Astrocyte (in vitro differentiated cells and primary cell): ENCODE measurements at regions not wholly inside any gene's neighbourhood (a gene's known extent, or its start where the extent isn't known, plus 50 kb on each side); places are given as distances from the start of the nearest gene placed in this dataset.

ENCODE experiments used
- DNase-seq: peaks from one replicate; pipeline ENCODE4 v3.0.0-alpha.2; 2010; ENCODE audit warnings: low read depth
- FAIRE-seq: peaks from 2 replicates; lab custom pipeline; 2011; peaks lifted over from hg19 to GRCh38; lab: Jason Lieb, UNC
- H2AFZ ChIP-seq: 2 replicates; pipeline ENCODE4 v1.6.0; 2012; ENCODE audit warnings: low read depth, low read length, inconsistent platforms
- H3K27ac ChIP-seq: 2 replicates; pipeline ENCODE4 v1.5.1; 2011; ENCODE audit warnings: low read depth, low read length, inconsistent platforms
- H3K27me3 ChIP-seq: 2 replicates; pipeline ENCODE4 v1.6.0; 2011; ENCODE audit warnings: low read length, inconsistent platforms; ENCODE audit not compliant: insufficient read depth
- H3K36me3 ChIP-seq: 2 replicates; pipeline ENCODE4 v1.5.1; 2011; ENCODE audit warnings: low read length, inconsistent platforms; ENCODE audit not compliant: insufficient read depth
- H3K4me1 ChIP-seq: 2 replicates; pipeline ENCODE4 v1.5.1; 2011; ENCODE audit warnings: low read length, inconsistent platforms; ENCODE audit not compliant: insufficient read depth
- H3K4me2 ChIP-seq: 2 replicates; pipeline ENCODE4 v1.6.0; 2012; ENCODE audit warnings: low read length, inconsistent platforms
- H3K4me3 ChIP-seq: 2 replicates; pipeline ENCODE4 v1.5.1; 2011; ENCODE audit warnings: low read depth, mild to moderate bottlenecking, low read length, inconsistent platforms; ENCODE audit not compliant: insufficient read depth
- H3K79me2 ChIP-seq: 2 replicates; pipeline ENCODE4 v1.6.0; 2012; ENCODE audit warnings: mild to moderate bottlenecking, low read length, inconsistent platforms; ENCODE audit not compliant: insufficient read depth
- H3K9ac ChIP-seq: 2 replicates; pipeline ENCODE4 v1.6.0; 2012; ENCODE audit warnings: mild to moderate bottlenecking, low read length, inconsistent platforms
- H3K9me3 ChIP-seq: 2 replicates; pipeline ENCODE4 v1.5.1; 2012; ENCODE audit warnings: low read depth, mild to moderate bottlenecking, low read length, inconsistent platforms; ENCODE audit not compliant: insufficient read depth
- H4K20me1 ChIP-seq: 2 replicates; pipeline ENCODE4 v1.6.0; 2012; ENCODE audit warnings: low read length, inconsistent platforms; ENCODE audit not compliant: insufficient read depth
- H3K27ac Mint-ChIP-seq: one replicate; pipeline ENCODE4 v1.8.0; 2021; ENCODE audit warnings: mild to moderate bottlenecking, mixed read lengths; ENCODE audit not compliant: unreplicated experiment
- H3K27me3 Mint-ChIP-seq: one replicate; pipeline ENCODE4 v1.8.0; 2021; ENCODE audit warnings: low read depth, mixed read lengths; ENCODE audit not compliant: unreplicated experiment
- H3K36me3 Mint-ChIP-seq: one replicate; pipeline ENCODE4 v1.8.0; 2021; ENCODE audit warnings: low read depth, mixed read lengths; ENCODE audit not compliant: unreplicated experiment
- H3K4me1 Mint-ChIP-seq: one replicate; pipeline ENCODE4 v1.8.0; 2021; ENCODE audit warnings: low read depth, mixed read lengths; ENCODE audit not compliant: unreplicated experiment
- H3K4me3 Mint-ChIP-seq: one replicate; pipeline ENCODE4 v1.8.0; 2021; ENCODE audit warnings: mild to moderate bottlenecking, moderate library complexity, mixed read lengths; ENCODE audit not compliant: unreplicated experiment
- H3K9me3 Mint-ChIP-seq: one replicate; pipeline ENCODE4 v1.8.0; 2021; ENCODE audit warnings: mild to moderate bottlenecking, mixed read lengths; ENCODE audit not compliant: unreplicated experiment
- CTCF ChIP-seq: IDR thresholded peaks from 2 replicates; pipeline ENCODE4 v1.5.1; 2011; ENCODE audit warnings: low read depth, mild to moderate bottlenecking, inconsistent platforms, low read length, moderate library complexity; ENCODE audit not compliant: insufficient read depth
- EZH2 ChIP-seq: IDR thresholded peaks from 2 replicates; pipeline ENCODE4 v1.6.1; 2012; ENCODE audit warnings: mild to moderate bottlenecking, low read length, inconsistent platforms; ENCODE audit not compliant: insufficient read depth

DNA sequence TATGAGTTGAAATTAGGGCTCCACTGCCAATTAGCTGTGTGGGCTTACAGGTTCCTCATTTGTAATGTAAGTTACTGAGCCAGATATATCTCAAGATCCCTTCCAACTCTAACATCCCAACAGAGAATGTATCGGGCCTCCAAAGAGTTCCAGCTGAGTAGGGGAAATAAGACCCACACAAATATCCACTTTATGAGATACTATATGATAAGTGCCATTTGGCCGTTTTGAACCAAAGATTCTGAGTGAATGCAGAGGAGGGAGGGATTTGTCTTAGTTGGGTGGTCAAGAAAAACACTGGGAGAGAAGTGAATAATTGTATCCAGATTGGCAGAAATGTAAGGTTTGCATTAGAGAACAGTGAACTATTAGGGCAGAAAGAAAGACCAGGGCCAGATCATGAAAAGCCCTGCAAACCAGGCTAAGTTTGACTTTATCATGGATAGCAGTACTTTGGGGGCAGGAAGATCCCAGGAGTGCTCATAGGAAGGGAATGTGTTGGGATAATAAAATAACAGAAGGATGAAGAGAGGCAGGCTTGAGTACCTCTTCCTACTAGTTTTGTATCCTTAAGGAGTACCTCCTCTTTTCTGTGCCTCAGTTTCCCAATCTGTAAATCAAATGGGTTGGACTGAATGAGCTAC is 63.9 kb downstream of the RPL27A start:
- Histone ChIP-seq H3K4me3 (no peak overlapping the region), H3K79me2 (peaks cover 19% of the 10 kb centered on the region), H3K27ac (no peak overlapping the region), H4K20me1 (peaks cover 58% of the 10 kb centered on the region), H2AFZ (no peak overlapping the region), H3K36me3 (peaks cover 5% of the 10 kb centered on the region), H3K27me3 (no peaks in the 10 kb centered on the region), H3K9ac (no peak overlapping the region), H3K9me3 (no peaks in the 10 kb centered on the region), H3K4me2 (no peak overlapping the region), H3K4me1 (peaks cover 11% of the 10 kb centered on the region)
- peaks cover 6% of the 10 kb centered on the region for H3K4me1 Mint-ChIP-seq
- H3K27me3 Mint-ChIP-seq, result no peaks in the 10 kb centered on the region
- no peak overlapping the region for H3K27ac Mint-ChIP-seq
- peaks cover 33% of the 10 kb centered on the region for H3K36me3 Mint-ChIP-seq
- no peak overlapping the region for H3K4me3 Mint-ChIP-seq
- no peaks in the 10 kb centered on the region for H3K9me3 Mint-ChIP-seq
- no peak for DNase-seq
- TF ChIP-seq CTCF (no peak), EZH2 (no peak)
- FAIRE-seq, result no peak

DNA sequence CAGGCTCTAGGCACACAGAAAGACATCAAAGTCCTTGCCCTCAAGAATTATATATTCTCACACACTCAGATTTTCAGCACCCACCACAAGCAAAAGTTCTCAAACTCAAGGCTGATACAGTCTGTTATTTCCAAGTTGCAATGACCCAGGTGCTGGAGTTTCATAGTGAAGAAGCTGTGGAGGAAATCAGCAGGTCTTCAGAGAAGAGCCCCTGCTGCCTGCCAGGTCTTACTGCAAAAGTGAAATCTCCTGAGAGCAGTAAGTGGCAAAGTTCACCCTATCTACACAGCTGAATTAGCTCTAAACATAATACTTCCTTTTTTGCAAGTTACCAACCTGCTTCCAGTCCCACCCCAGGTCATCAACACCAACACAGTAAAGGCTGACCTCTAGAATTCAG is 64.6 kb downstream of the RPL27A start:
- peaks cover 32% of the 10 kb centered on the region for H3K36me3 Mint-ChIP-seq
- H3K27ac Mint-ChIP-seq, result peak overlapping the region; percentile 58
- Histone ChIP-seq H3K4me3 (no peak overlapping the region), H3K4me1 (peaks cover 11% of the 10 kb centered on the region), H3K79me2 (peaks cover 26% of the 10 kb centered on the region), H4K20me1 (peaks cover 61% of the 10 kb centered on the region), H2AFZ (no peak overlapping the region), H3K9ac (no peak overlapping the region), H3K9me3 (no peaks in the 10 kb centered on the region), H3K27me3 (no peaks in the 10 kb centered on the region), H3K4me2 (no peak overlapping the region), H3K36me3 (peaks cover 5% of the 10 kb centered on the region), H3K27ac (no peak overlapping the region)
- no peak for DNase-seq
- TF ChIP-seq CTCF, result no peak
- no peak for TF ChIP-seq EZH2
- no peak overlapping the region for H3K4me3 Mint-ChIP-seq
- H3K9me3 Mint-ChIP-seq, result no peaks in the 10 kb centered on the region
- no peaks in the 10 kb centered on the region for H3K27me3 Mint-ChIP-seq
- no peak for FAIRE-seq
- H3K4me1 Mint-ChIP-seq, result peaks cover 6% of the 10 kb centered on the region

GRCh38 chr11:8748317-8748716 is 65.7 kb downstream of the RPL27A start:
- H3K9me3 ChIP-seq, result no peaks in the 10 kb centered on the region
- Mint-ChIP-seq H3K9me3 (no peaks in the 10 kb centered on the region), H3K27me3 (no peaks in the 10 kb centered on the region), H3K4me1 (peaks cover 6% of the 10 kb centered on the region), H3K27ac (no peak overlapping the region), H3K36me3 (peaks cover 31% of the 10 kb centered on the region), H3K4me3 (no peak overlapping the region)
- H3K4me3 ChIP-seq, result no peak overlapping the region
- TF ChIP-seq CTCF, result no peak
- no peak for TF ChIP-seq EZH2
- no peak overlapping the region for H3K27ac ChIP-seq
- no peak overlapping the region for H3K9ac ChIP-seq
- H3K4me2 ChIP-seq, result no peak overlapping the region
- DNase-seq (no peak), FAIRE-seq (no peak)
- H3K36me3 ChIP-seq, result peaks cover 5% of the 10 kb centered on the region
- H3K27me3 ChIP-seq, result no peaks in the 10 kb centered on the region
- H2AFZ ChIP-seq, result no peak overlapping the region
- peaks cover 61% of the 10 kb centered on the region for H4K20me1 ChIP-seq
- peaks cover 11% of the 10 kb centered on the region for H3K4me1 ChIP-seq
- peaks cover 35% of the 10 kb centered on the region for H3K79me2 ChIP-seq
